GM20431 (cell line): ENCODE measurements at regions not wholly inside any gene's neighbourhood (a gene's known extent, or its start where the extent isn't known, plus 50 kb on each side); places are given as distances from the start of the nearest gene placed in this dataset.

Experiments used
- in situ Hi-C: fragments of 300-500 bp; cut with MseI, MboI; formaldehyde crosslinking; loops from one replicate; pipeline ENCODE4 v1.15.0; 2020; ENCODE audit warnings: low sequenced_read_pairs; ENCODE audit not compliant: unreplicated experiment

DNA sequence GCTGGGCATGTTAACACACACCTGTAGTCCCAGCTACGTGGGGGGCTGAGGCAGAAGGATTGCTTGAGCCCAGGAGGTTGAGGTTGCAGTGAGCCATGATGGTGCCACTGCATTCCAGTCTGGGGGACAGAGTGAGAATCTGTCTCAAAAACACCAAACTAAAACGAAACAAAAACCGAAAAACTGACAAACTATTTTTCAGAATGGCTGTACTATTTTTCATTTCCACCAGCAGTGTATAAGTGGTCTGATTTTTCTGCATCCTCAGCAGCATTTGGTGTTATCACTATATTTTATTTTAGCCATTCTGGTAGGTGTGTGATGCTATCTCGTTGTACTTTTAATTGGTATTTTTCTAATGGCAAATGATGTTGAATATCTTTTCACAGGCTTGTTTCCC, 95.2 kb downstream of the PDCL3 start:
- in situ Hi-C loops, result no loop called here

DNA sequence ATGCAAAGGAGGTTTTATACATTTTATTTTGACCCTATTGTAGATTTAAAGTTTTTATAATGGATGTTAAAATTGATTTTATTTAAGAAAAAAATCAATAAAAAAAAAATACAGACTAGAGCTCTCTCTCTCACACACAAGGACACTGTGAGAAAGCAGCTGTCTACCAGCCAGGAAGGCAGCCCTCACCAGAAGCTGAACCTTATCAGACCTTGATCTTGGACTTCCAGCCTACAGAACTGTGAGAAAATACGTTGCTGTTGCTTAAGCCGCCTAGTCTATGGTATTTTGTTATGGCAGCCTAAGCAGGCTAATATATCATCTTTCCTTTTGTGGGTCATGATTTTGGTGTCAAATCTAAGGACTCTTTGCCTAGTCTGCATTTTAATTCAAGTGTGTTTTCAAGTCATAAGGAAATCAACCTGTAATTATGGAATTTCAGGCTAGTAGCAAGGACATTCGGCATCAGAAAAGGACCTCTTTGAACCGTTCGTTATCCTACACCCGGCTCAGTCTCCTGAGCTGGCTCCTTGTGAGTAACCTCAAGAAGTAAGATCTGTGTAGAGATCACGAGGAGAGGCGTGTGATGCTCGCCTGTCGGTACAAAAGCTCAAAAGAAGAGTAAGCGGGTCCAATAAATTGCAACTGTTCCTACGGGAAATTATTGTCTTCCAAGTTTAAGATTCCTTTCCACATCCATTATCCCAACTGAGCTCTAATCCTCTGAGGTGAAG, 98.2 kb downstream of the PDCL3 start:
- in situ Hi-C loops, result no loop called here

DNA sequence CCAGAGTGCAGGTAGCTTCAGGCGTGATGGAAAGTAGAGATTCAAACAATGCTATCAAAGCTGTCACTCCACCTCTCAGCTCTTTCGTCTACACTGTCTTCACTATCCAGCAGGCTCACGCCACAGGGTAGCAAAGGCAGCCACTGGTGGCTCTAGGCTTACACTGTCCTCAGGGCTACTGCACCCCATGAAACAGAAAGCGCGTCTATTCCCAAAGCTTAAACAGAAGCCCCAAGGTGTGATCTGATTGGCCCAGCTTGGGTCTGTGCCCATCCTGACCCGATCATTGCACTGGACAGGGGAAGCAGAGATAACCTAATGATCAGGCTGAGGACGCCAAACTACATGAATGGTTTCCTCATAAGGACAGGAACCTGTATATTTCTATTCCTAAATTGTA, 100.1 kb downstream of the PDCL3 start:
- in situ Hi-C loops, result no loop called here

DNA sequence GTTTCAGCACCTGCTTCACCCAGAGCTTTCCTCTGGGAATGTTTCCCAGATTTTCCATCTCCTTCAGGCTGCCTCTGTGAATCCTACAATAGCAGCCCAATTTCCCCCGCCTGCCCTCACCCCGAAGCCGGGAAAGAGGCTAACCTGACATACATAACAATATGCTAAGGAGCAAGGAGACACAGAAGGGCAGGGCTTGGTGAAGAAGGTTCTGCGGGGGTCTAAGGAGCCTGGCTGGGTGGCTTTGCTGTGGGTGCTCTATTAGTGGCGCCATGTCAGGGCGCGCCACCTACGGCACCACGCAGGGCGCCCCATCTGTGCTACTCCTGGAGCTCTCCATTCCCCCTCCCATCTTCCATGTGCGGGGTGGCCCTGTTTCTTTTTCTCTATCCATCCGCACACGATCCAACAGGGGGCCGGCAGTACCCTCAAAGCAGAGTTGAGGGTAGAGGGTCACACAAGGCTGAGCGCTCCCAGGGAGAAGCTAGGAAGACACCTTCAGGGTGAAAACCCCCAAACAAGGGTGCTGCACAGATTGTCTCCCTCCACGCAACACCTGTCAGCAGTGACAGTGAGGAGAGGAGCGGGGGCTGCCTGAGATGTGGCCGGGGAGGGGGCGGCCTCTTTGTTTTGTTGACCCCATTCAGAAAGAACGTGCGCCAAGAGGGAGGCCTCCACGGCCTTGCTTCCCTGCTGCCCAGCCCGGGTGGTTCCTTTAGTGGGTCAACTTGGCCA, 101.4 kb downstream of the PDCL3 start:
- in situ Hi-C loops, result no loop called here

DNA sequence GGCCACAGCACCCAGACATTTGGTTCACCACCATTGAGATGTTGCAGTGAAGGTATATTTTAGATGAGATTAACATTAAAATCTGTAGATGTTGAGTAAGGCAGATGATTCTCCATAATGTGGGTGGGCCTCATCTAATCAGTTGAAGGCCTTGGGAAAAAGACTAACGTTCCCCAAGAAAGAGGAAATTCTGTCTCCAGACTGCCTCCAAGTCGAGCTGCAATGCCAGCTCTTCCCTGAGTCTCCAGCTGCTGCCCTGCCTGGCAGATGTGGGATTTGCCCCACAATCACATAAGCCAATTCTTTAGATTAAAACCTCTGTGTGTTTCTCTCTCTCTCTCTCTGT, 101.9 kb downstream of the PDCL3 start:
- in situ Hi-C loops, result no loop called here

DNA sequence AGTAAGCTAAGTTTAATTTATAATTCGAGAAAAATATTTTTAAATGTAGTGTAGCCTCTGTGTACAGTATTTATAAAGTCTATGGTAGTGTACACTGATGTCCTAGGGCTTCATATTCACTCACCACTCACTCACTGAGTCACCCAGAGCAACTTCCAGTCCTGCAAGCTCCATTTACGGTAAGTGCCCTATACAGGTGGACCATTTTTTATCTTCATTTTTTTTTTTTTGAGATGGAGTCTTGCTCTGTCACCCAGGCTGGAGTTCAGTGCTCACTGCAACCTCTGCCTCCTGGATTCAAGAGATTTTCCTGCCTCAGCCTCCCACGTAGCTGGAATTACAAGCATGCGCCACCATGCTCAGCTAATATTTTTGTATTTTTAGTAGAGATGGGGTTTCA, 104.2 kb downstream of the PDCL3 start:
- in situ Hi-C loops, result no loop called here

DNA sequence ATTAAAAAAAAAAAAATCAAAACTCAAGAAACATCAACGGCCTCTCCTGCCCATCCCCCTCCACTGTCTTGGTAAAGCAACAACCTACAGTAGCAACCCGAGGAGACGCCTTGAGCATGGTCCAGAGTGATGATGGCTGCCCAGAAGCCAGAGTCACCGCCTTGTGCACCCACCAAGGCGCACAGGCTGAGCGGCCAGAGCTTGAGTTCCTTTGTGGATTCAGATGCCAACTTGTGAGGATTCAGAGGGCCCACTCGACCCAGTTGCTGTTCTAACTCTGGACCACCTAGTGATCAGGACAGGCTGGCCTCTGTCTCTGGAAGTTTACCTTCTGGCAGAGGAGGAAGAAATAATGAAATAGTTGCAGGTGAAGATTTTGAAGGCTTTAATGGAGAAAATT, 105.0 kb downstream of the PDCL3 start:
- in situ Hi-C loops, result no loop called here

DNA sequence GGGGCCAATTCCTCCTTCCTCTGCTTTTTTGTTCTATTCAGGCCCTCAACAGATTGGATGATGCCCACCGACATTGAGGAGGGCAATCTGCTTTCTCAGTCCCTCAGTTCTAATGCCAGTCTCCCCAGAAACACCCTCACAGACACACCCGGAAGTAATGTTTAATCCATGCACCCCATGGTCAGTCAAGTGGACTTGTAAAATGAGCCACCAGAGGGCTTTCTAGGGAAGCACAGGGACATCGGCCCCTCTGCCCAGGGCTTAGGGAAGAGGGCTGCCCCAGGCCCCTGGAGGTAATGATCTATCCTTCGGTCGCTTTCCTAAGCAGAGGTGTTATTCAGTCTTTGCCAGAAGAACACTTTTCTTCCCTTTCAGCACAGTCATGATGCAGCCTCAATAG, 107.4 kb downstream of the PDCL3 start:
- in situ Hi-C loops, result no loop called here

DNA sequence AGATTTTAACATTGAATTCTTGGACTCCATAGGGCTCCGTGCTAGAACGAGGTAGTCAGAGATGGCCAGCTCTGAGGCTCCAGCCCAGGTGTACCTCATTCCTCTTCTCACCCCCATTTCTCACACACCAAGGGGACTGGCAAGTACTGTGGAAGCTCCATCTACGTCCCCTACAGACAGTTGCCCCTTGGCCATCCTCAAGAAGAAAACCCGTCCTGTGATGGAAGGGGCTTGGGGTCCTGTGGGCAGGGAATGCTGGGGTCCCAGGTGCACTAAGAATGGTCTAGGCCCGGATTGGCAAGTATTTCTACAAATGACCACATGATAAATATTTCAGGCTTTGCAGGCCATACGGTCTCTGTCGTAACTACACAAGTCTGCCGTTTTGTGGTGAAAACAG, 110.3 kb downstream of the PDCL3 start:
- in situ Hi-C loops, result no loop called here

DNA sequence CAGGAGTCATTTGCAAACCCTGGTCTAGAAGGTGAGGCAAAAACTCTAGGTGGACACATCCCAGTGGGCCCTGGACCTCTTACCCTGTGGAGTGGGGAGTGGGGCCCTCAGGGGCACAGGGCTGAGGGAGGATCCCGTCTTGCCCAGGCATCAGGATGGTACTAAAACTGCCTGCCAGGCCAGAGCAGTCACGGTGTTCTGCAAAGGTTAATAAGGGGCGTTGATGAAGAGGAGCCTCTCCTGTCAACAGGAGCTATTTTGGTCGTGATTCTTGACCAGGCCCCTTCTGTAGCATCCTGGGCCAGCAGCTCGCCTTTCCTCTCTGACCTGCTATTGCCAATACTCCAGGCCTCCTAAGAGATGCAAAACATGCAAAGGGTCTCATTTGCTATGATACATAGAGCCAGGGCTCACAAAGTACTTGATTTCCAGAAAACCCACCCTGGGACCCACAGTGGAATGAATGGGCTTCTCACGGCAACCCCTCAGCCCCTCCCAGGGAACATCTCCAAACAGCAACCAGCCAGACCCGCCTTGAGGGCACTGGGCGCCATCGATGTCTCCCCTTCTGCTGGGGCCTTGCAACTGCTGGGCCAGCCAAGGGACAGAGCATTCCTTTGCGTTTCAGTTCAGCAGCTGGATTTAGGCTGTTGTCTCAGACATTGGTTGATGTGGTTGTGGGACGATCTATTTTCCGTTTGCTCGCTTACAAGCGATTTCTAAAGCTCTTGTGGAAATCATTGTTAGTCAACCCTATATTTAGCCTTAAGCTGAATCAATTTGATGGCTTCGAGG, 111.1 kb downstream of the PDCL3 start:
- in situ Hi-C loops, result no loop called here

DNA sequence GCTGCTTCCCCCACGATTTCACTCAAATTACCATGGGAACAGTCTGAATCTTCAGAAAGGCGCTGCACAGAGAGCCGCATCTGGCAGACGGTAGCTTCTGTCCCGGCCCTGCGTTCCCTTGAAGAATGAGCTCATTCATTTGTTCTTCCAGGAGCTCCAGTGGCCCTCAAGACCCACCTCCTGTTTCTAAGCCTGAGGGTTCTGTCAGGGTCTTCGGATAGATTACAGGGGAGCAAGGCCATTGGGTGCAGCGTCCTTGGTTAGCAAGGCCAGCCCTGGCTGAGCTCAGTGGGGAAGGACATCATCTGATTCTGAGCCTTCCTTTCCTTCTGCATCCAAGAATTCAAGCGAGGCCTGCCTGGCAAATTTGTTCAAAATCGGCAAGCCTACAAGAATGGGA, 111.9 kb downstream of the PDCL3 start:
- in situ Hi-C loops, result no loop called here

DNA sequence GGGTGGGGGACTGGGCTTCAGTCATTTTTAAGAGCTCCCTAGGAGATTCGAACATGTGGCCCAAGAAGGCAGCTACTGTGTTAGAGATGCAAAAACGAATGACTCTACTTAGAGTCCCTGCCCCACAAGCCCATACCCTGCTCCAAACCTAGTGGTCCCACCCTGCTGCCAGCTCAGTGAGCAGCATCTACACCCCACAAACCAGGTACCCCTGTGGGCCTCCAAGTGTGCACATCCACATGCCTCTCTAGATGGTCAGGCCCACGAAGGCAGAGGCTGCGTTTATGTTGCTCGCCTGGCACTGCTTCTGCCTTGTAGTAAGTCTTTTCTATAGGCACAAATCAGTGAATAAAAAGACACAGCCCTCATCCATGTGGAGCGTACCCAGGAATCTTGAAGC, 112.6 kb downstream of the PDCL3 start:
- in situ Hi-C loops, result no loop called here

DNA sequence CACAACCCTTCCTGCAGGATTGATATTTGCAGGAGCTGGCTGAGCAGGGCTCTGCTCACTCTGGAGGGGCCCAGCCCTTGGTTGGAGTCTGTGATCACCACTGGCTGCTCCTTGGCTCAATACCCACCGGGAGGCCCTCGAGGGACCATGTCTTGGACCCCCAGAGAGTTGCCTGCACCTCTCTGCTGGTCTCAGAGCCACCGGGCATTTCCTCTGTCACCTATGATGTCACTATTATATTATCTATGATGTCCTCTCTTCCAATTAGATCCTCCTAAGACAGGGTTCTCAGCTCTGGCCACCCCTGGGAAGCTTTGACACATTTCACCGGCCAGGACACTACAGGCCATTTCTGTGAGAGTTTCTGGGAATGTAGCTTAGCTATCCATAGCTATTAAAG, 113.1 kb downstream of the PDCL3 start:
- in situ Hi-C loops, result no loop called here

DNA sequence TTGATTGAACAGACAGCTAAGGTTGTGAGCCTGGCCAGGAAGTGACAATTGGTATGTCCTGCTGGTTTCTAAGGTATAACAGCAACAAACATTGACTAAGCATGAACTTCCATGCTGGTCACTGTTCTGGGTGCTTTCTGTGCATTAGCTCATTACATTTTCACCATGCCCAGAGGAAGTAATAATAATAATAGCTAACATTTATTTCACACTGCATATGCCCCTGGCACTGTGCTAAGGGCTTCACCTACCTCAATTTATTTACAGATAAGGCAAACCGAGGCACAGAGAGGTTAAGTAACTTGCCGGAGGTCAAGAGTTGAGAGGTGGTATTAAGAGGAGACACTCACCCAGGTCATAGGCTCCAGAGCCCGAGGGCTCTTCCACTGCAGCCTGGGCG, 113.6 kb downstream of the PDCL3 start:
- in situ Hi-C loops, result no loop called here

DNA sequence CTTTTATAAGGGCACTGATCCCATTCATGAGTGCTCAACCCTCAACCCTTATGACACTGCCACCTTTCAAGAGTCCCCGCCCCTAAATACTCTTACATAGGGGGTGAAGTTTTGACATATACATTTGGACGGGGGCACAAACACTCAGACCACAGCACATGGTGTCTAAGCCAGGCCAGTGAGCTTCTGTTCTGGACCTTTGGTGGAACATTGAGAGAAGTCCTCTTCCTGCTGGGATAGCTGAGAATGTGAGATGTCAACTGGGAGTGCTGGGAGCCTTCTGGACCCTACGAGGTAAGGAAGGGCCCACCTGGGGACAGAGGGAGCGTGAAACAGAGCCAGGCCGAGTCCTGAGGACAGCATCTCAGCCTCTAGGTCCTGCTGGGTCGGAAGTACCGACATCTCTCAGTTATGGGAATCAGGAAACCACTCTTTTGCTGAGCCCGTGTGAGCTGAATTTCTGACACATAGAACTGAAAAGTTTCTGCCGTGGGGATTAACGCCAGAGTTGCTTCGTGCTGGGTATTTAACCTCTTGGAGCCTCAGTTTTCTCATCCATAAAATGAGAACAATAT, 114.9 kb downstream of the PDCL3 start:
- in situ Hi-C loops, result no loop called here

DNA sequence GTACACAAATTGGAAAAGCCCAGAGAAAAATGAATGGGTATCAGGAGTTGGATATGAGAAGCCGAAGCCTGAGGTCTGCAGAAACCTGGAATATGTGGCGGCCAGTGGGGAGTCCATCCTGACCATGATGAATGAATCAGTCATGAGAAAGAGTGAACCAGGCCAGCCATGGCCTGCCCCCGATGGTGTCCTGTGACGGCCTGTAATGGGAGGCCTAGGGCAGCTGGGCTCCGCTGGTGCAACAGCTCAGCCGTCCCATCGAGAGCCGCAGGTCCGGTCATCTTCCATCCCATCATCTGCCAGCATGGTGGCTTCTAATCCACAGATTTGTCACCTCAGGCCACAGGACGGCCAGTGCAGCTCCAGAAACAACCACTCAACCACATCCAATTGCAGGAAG, 116.4 kb downstream of the PDCL3 start:
- in situ Hi-C loops, result no loop called here

DNA sequence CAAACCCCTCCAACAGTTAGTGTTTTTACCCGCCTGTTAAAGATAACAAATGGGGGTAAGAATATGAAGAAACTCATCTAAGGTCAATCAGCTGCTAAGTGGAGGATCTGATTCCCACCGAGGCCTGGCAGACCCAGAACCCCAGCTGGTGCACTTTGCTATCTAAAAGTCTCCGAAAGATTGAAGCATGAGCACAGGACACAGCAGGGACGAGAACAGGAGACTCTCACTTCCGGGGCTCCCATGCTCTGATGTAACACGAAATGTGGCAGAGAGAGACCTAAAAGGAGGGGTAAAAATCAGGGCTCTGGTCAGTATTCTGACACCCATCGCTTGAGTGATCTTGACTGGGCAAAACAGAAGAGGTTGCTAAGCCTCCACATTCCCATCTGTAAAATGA, 119.7 kb downstream of the PDCL3 start:
- in situ Hi-C loops, result no loop called here

DNA sequence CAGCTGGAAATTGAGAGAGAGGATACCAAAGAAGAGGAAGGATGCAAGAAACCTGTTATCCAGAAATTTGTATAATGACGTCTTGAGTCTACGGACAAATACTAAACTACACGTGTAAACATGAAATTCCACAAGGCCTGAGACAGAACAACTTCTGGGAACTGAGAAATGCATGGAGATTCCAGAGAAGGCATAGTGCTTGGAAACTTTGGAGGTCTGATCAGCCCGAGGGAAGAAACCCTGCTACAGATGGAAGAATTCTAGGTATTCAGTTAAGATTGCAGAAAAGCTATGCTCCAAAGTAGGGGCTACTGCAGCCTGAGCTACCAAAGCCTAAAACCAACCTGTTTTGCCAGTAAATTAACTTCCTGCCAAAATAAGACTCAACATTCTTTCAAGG, 120.4 kb downstream of the PDCL3 start:
- in situ Hi-C loops, result no loop called here

DNA sequence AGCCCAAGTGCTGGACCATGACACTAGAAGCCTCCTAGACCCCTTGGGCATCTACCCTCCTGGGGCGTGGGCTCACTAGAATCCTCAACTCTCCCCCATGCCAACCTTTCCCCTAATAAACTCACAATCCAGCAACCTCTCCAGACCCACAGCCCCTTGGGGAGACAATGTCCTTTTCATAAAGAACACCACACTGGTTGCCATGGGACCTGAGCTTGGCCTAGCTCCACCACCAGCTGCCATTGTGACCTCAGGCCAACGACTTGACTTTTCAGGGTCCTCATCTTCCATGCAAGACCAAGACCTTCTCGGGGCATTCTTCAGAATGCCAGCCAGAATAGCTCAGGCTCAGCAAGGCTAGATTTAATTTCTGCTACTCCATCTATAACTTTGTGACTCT, 128.1 kb upstream of the NPAS2 start:
- in situ Hi-C loops, result no loop called here

DNA sequence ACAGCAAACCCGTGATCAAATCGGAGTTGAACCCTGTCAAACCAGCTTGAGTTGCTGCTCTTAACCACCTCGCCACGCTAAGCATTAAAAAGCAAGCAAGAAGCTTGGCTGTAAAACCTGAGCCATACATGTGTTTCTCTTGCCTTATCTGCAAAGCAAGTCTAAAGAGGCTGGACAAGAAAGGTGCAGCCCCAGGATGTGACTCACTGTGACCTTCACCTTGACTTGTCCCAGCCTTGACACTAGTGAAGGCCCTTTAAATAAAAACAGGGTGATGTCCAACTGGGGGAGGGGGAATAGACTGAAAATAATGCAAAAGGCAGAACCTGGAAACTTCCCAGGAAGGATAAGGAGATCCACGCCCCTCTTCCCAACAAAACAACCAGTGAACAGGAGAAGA, 127.6 kb upstream of the NPAS2 start:
- in situ Hi-C loops, result no loop called here

DNA sequence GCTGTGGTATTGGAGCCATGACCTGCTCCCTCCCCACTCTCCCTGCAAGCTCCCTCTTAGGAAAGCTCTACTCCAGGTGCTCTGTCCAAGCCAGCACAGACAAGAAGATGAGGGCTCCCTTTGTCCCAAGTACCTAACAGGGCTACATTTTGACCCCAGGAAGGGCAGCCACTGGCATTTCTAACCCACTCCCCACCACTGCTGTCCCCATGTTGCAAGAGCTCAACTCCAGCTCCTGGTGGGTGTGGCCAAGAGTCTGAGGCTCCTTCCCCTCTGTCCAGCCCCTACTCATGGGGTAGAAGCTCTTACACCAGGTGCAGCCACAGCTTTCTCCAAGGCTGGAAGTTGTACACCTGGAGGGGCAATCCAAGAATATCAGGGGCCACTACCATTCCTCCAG, 127.0 kb upstream of the NPAS2 start:
- in situ Hi-C loops, result no loop called here
